Neuronal stem cell (in vitro differentiated cells): ENCODE measurements at regions not wholly inside any gene's neighbourhood (a gene's known extent, or its start where the extent isn't known, plus 50 kb on each side); places are given as distances from the start of the nearest gene placed in this dataset.

Source experiments
- DNase-seq: peaks from one replicate; pipeline ENCODE4 v3.0.0-alpha.2; 2013; ENCODE audit warnings: low spot score
- H2AFZ ChIP-seq: one replicate; pipeline ENCODE4 v1.6.1; 2013; ENCODE audit warnings: mild to moderate bottlenecking, low read length, inconsistent platforms
- H2AK5ac ChIP-seq: 2 replicates; pipeline ENCODE4 v1.6.1; 2013; ENCODE audit warnings: low read depth, mild to moderate bottlenecking, inconsistent platforms, low read length, moderate library complexity, mixed read lengths
- H2BK120ac ChIP-seq: 2 replicates; pipeline ENCODE4 v1.6.1; 2013; ENCODE audit warnings: low read depth, mild to moderate bottlenecking, inconsistent platforms, low read length, moderate library complexity, mixed read lengths
- H2BK12ac ChIP-seq: one replicate; pipeline ENCODE4 v1.6.1; 2013; ENCODE audit warnings: low read length, inconsistent platforms
- H2BK15ac ChIP-seq: 2 replicates; pipeline ENCODE4 v1.6.1; 2013; ENCODE audit warnings: mild to moderate bottlenecking, low read length, inconsistent platforms, mixed read lengths
- H2BK5ac ChIP-seq: one replicate; pipeline ENCODE4 v1.6.1; 2013; ENCODE audit warnings: inconsistent platforms, mild to moderate bottlenecking, low read length, moderate library complexity
- H3K14ac ChIP-seq: one replicate; pipeline ENCODE4 v1.6.1; 2013; ENCODE audit warnings: low read length, inconsistent platforms
- H3K18ac ChIP-seq: 2 replicates; pipeline ENCODE4 v1.6.1; 2013; ENCODE audit warnings: low read length, inconsistent platforms
- H3K23ac ChIP-seq: 2 replicates; pipeline ENCODE4 v1.6.1; 2013; ENCODE audit warnings: low read depth, mild to moderate bottlenecking, mixed read lengths, low read length, inconsistent platforms; ENCODE audit not compliant: poor library complexity
- H3K27ac ChIP-seq: replicated peaks from 3 replicates; pipeline ENCODE4 v1.5.1; 2013; ENCODE audit warnings: low read length, inconsistent platforms
- H3K27me3 ChIP-seq, 3 experiments: 2 replicates each; pipeline ENCODE4 v1.6.1; 2013; ENCODE audit warnings: low read length in 3 of 3, mild to moderate bottlenecking in 2 of 3, inconsistent platforms in 1 of 3, low read depth in 1 of 3, mixed read lengths in 1 of 3, moderate library complexity in 1 of 3; ENCODE audit not compliant: control insufficient read depth in 3 of 3, insufficient read depth in 3 of 3
- H3K36me3 ChIP-seq, 2 donors: replicated peaks in 1 of 2; 2 replicates each; pipeline ENCODE4 v1.6.1; 2013; ENCODE audit warnings: low read length in 2 of 2; ENCODE audit not compliant: control insufficient read depth in 2 of 2, insufficient read depth in 2 of 2
- H3K4ac ChIP-seq: 2 replicates; pipeline ENCODE4 v1.6.1; 2013; ENCODE audit warnings: inconsistent platforms, mild to moderate bottlenecking, low read length, moderate library complexity
- H3K4me1 ChIP-seq, 2 donors: 1 replicate in 1 of 2; 2 replicates in 1 of 2; pipeline ENCODE4 v1.6.1; 2013; ENCODE audit warnings: low read length in 2 of 2, low read depth in 1 of 2; ENCODE audit not compliant: control insufficient read depth in 2 of 2, insufficient read depth in 1 of 2
- H3K4me2 ChIP-seq: one replicate; pipeline ENCODE4 v1.6.1; 2013; ENCODE audit warnings: mild to moderate bottlenecking, low read length, inconsistent platforms; ENCODE audit not compliant: insufficient read depth, poor library complexity, severe bottlenecking
- H3K4me3 ChIP-seq, 2 donors: 2 replicates each; pipeline ENCODE4 v1.5.1; 2013; ENCODE audit warnings: low read length in 2 of 2, mild to moderate bottlenecking in 2 of 2, inconsistent platforms in 1 of 2, moderate library complexity in 1 of 2
- H3K79me1 ChIP-seq: one replicate; pipeline ENCODE4 v1.6.1; 2013; ENCODE audit warnings: low read depth, mild to moderate bottlenecking, inconsistent platforms, low read length, moderate library complexity
- H3K9ac ChIP-seq: one replicate; pipeline ENCODE4 v1.6.1; 2013; ENCODE audit warnings: mild to moderate bottlenecking, low read depth, low read length, inconsistent platforms; ENCODE audit not compliant: poor library complexity
- H3K9me3 ChIP-seq, 2 donors: replicated peaks in 1 of 2; 2 replicates each; pipeline versions ENCODE3 to v1.6.1; 2013; ENCODE audit warnings: low read length in 2 of 2, mild to moderate bottlenecking in 2 of 2, inconsistent platforms in 1 of 2, low read depth in 1 of 2, mixed read lengths in 1 of 2, moderate library complexity in 1 of 2; ENCODE audit not compliant: control insufficient read depth in 2 of 2, insufficient read depth in 1 of 2
- H4K8ac ChIP-seq: one replicate; pipeline ENCODE4 v1.6.1; 2013; ENCODE audit warnings: low read depth, mild to moderate bottlenecking, inconsistent platforms, low read length, moderate library complexity
- H4K91ac ChIP-seq: one replicate; pipeline ENCODE4 v1.6.1; 2013; ENCODE audit warnings: low read length, low read depth, mild to moderate bottlenecking, inconsistent platforms; ENCODE audit not compliant: poor library complexity
- WGBS, 2 donors: extraction: QIAGEN DNeasy Blood & Tissue Kit; methylation state at CpG; one replicate each; pipeline ENCODE4 v1.1.7; 2013; ENCODE audit warnings: missing lambda C conversion rate in 2 of 2, mixed read lengths in 1 of 2; ENCODE audit not compliant: insufficient read length in 2 of 2, insufficient replicate concordance in 1 of 2; ENCODE audit errors: extremely low coverage in 2 of 2; 5-methylcytosine and 5-hydroxymethylcytosine counted together

DNA sequence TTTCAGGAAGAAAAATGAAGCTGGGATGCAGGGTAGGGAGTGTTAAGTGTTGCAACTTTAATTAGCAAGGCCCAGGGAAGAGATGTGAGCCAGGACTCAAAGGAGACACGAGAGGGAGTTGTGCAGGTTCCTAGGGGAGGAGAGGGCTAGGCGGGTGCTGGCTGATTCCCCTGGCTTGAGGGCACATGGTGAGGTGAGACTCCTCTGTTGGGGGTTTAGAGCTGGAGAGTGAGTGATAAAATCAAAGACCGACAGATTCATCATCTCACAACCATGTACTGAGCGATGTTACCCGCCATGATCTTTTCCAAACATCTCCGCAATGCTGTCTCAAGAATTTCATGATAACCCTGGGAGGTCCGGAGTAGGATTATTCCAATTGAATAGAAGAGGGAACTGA is 161.8 kb upstream of the CSF3R start:
- no peak overlapping the region for H4K91ac ChIP-seq
- peaks cover 0 to 32% (median 0%) of the 10 kb centered on the region in 3 experiments for H3K27me3 ChIP-seq
- no peak for DNase-seq
- H2BK15ac ChIP-seq: no peak overlapping the region
- no peak overlapping the region for H2AFZ ChIP-seq
- no peak overlapping the region for H3K27ac ChIP-seq
- no peak overlapping the region for H3K14ac ChIP-seq
- no peak overlapping the region for H3K23ac ChIP-seq
- WGBS, 2 donors: no CpG with 5 or more reads among the region's 7 CpGs
- H2BK5ac ChIP-seq: no peak overlapping the region
- no peaks in the 10 kb centered on the region for H3K36me3 ChIP-seq
- no peak overlapping the region for H2BK120ac ChIP-seq
- no peak overlapping the region for H3K4me2 ChIP-seq
- no peak overlapping the region for H2AK5ac ChIP-seq
- H3K9ac ChIP-seq: no peak overlapping the region
- H4K8ac ChIP-seq: no peak overlapping the region
- no peak overlapping the region for H3K4me3 ChIP-seq
- H3K4me1 ChIP-seq: peaks cover 0 to 8% of the 10 kb centered on the region in 2 donors
- no peaks in the 10 kb centered on the region for H3K9me3 ChIP-seq
- H3K79me1 ChIP-seq: no peaks in the 10 kb centered on the region
- H2BK12ac ChIP-seq: no peak overlapping the region
- H3K18ac ChIP-seq: no peak overlapping the region
- H3K4ac ChIP-seq: no peak overlapping the region

DNA sequence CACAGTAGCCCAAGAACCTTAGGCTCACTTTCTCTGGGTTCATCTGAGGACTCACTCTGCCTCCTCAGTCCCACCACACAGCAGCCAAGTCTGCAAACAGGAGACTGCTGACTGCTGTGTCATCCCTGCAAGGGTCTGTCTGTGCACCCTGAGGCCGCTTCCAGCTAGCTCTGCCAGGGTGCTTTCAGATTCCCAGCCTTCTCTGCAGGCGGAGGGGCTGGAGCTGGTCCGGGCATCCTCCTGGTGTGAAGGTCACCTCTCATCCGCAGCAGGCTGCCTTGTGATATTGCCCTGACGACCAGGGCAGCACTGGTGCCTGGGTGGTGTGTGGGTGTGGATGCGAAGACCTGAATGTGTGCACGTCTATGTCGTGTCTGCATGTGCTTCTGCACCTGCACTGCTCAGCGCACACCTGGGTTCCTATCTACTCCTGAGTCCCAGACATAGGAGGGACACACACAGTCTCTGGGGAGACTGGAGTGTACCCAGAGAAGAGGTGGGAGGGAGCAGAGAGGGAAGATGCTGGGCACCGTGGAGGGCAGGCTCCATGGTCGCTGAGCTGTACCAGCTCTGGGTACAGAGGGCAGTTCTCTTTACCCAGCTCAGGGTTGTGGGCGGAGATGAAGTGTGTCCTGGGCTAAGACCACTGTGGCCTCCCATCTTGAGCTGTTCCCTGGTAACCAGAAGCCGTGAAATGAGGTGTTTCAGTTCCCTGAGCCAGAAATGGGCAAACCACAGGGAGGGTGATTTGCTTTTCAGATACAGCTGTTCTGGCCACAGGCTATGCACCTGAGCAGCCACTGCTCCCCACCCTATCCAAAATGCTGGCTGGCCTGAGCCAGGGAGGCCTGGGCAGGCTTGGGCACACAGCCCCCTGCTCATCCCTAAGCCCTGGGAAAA is 160.9 kb upstream of the CSF3R start:
- no peak overlapping the region for H4K91ac ChIP-seq
- DNase-seq: no peak
- peaks cover 0 to 10% of the 10 kb centered on the region in 2 donors for H3K4me1 ChIP-seq
- no peak overlapping the region for H3K4ac ChIP-seq
- no peak overlapping the region for H3K4me2 ChIP-seq
- WGBS, 2 donors: no CpG with 5 or more reads among the region's 13 CpGs
- peak overlapping the region; percentile 63 for H3K18ac ChIP-seq
- H2AFZ ChIP-seq: no peak overlapping the region
- H3K27me3 ChIP-seq: peaks cover 0 to 36% (median 0%) of the 10 kb centered on the region in 3 experiments
- no peak overlapping the region for H3K27ac ChIP-seq
- H2BK5ac ChIP-seq: no peak overlapping the region
- H3K4me3 ChIP-seq: peak overlapping the region in 1 of 2 donors; percentile 43
- H2BK12ac ChIP-seq: peak overlapping the region; percentile 30
- H2AK5ac ChIP-seq: peak overlapping the region; percentile 44
- no peak overlapping the region for H2BK120ac ChIP-seq
- no peaks in the 10 kb centered on the region for H3K9me3 ChIP-seq
- H2BK15ac ChIP-seq: peak overlapping the region; percentile 11
- no peaks in the 10 kb centered on the region for H3K36me3 ChIP-seq
- H3K79me1 ChIP-seq: no peaks in the 10 kb centered on the region
- H3K9ac ChIP-seq: no peak overlapping the region
- H4K8ac ChIP-seq: no peak overlapping the region
- H3K14ac ChIP-seq: peak overlapping the region; percentile 77
- H3K23ac ChIP-seq: peak overlapping the region; percentile 37

DNA sequence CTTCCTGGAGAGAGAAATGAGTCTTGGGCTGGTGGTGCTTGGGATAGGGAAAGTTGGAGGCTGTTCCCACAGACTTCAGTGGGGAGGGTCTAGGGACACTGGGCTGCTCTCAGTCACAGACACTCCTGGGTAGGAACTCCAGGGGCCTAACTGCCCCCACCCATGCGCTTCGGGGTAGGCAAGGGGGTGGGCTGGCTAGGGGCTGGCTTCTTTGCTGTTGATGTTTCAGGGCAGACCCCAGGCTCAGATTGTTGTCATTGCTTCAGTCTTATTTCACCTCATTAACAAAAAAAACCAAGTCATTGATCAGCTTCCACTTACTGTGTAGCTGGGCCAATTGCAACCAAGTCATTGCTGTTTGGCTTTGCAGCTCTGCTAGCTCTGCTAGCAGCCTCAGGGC is 160.1 kb upstream of the CSF3R start:
- Histone ChIP-seq H3K27me3 (peaks cover 0 to 40% (median 0%) of the 10 kb centered on the region in 3 experiments), H3K9me3 (no peaks in the 10 kb centered on the region), H4K8ac (no peak overlapping the region), H3K4ac (no peak overlapping the region), H3K23ac (no peak overlapping the region), H3K79me1 (no peaks in the 10 kb centered on the region), H3K27ac (no peak overlapping the region), H3K4me3 (no peak overlapping the region), H2BK12ac (no peak overlapping the region), H3K14ac (no peak overlapping the region), H2BK15ac (peak overlapping the region; percentile 11), H2AFZ (no peak overlapping the region), H2BK5ac (no peak overlapping the region), H3K18ac (no peak overlapping the region), H3K36me3 (no peaks in the 10 kb centered on the region), H4K91ac (no peak overlapping the region), H3K4me2 (no peak overlapping the region), H2BK120ac (no peak overlapping the region), H3K9ac (no peak overlapping the region), H3K4me1 (peaks cover 0 to 11% of the 10 kb centered on the region in 2 donors), H2AK5ac (no peak overlapping the region)
- WGBS, 2 donors: no CpG with 5 or more reads among the region's 2 CpGs
- no peak for DNase-seq

DNA sequence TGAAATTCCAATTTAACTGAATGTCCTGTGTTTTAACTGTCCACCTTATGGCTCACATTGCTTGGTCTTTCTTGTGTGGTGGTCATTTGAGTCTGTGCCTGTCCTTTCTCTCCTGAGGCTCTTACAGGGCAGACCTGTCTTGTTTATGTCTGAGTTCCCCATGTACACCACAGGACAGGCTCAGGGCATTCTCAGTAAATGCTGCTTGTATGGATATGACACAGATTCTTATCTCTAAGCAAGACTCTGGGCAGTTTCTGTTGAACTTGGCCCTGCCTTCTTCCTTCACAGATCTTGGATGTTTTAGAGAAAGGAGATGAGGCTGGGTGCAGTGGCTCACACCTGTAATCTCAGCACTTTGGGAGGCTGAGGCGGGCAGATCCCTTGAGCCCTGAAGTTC is 159.1 kb upstream of the CSF3R start:
- Histone ChIP-seq H3K79me1 (no peaks in the 10 kb centered on the region), H2BK12ac (no peak overlapping the region), H3K23ac (no peak overlapping the region), H3K18ac (no peak overlapping the region), H2BK15ac (no peak overlapping the region), H2AK5ac (no peak overlapping the region), H4K91ac (no peak overlapping the region), H3K4me3 (no peak overlapping the region), H3K36me3 (no peaks in the 10 kb centered on the region), H3K27me3 (peaks cover 0 to 41% (median 0%) of the 10 kb centered on the region in 3 experiments), H3K4ac (no peak overlapping the region), H3K9ac (no peak overlapping the region), H3K4me2 (no peak overlapping the region), H3K9me3 (no peaks in the 10 kb centered on the region), H4K8ac (no peak overlapping the region), H2BK120ac (no peak overlapping the region), H2AFZ (no peak overlapping the region), H3K14ac (no peak overlapping the region), H3K27ac (no peak overlapping the region), H2BK5ac (no peak overlapping the region), H3K4me1 (peaks cover 0 to 11% of the 10 kb centered on the region in 2 donors)
- DNase-seq: no peak
- no CpG with 5 or more reads among the region's 1 CpG for WGBS, 2 donors
